ENCODE measurements at regions not wholly inside any gene's neighbourhood (a gene's known extent, or its start where the extent isn't known, plus 50 kb on each side); places are given as distances from the start of the nearest gene placed in this dataset.

- FAIRE-seq = no peak
Measured at GRCh38 chr12:58202933-58203718, 261.8 kb downstream of the ATP23 start.

- FAIRE-seq = no peak
Measured at GRCh38 chr12:58204071-58204470, 262.7 kb downstream of the ATP23 start.

GRCh38 chr12:58206876-58207275, 265.5 kb downstream of the ATP23 start:
- no peak for FAIRE-seq

- FAIRE-seq = no peak
Measured at GRCh38 chr12:58211211-58211610, 269.8 kb downstream of the ATP23 start.

- no peak for FAIRE-seq
Measured at GRCh38 chr12:58217130-58217529, 275.8 kb downstream of the ATP23 start.

GRCh38 chr12:58224536-58225105, 283.3 kb downstream of the ATP23 start:
- FAIRE-seq = no peak

GRCh38 chr12:58225203-58225877, 284.0 kb downstream of the ATP23 start:
- FAIRE-seq = no peak

- no peak for FAIRE-seq
Measured at GRCh38 chr12:58233886-58234285, 292.5 kb downstream of the ATP23 start.

GRCh38 chr12:58238411-58238810, 297.0 kb downstream of the ATP23 start:
- FAIRE-seq = no peak

GRCh38 chr12:58241099-58241498, 299.7 kb downstream of the ATP23 start:
- no peak for FAIRE-seq

- FAIRE-seq = no peak
Measured at GRCh38 chr12:58242796-58243630, 301.6 kb downstream of the ATP23 start.

GRCh38 chr12:58247633-58248032, 306.3 kb downstream of the ATP23 start:
- FAIRE-seq = no peak

GRCh38 chr12:58248599-58248998, 307.2 kb downstream of the ATP23 start:
- no peak for FAIRE-seq

- FAIRE-seq = no peak
Measured at GRCh38 chr12:58249610-58250009, 308.2 kb downstream of the ATP23 start.

- no peak for FAIRE-seq
Measured at GRCh38 chr12:58250077-58250476, 308.7 kb downstream of the ATP23 start.

- FAIRE-seq = no peak
Measured at GRCh38 chr12:58252914-58253313, 311.5 kb downstream of the ATP23 start.

GRCh38 chr12:58253663-58254062, 312.3 kb downstream of the ATP23 start:
- no peak for FAIRE-seq

- FAIRE-seq = no peak
Measured at GRCh38 chr12:58254463-58255100, 313.2 kb downstream of the ATP23 start.

GRCh38 chr12:58262796-58263195, 321.4 kb downstream of the ATP23 start:
- no peak for FAIRE-seq

GRCh38 chr12:58263816-58264215, 322.4 kb downstream of the ATP23 start:
- FAIRE-seq = no peak

- no peak for FAIRE-seq
Measured at GRCh38 chr12:58268069-58268468, 326.7 kb downstream of the ATP23 start.

GRCh38 chr12:58269476-58269875, 328.1 kb downstream of the ATP23 start:
- FAIRE-seq = no peak
